Anterior cingulate cortex (tissue), 58 donors: ENCODE measurements at regions not wholly inside any gene's neighbourhood (a gene's known extent, or its start where the extent isn't known, plus 50 kb on each side); places are given as distances from the start of the nearest gene placed in this dataset.
"Not testable (repeated sequence)": the region's sequence is repeated elsewhere in the genome, so short reads cannot be mapped to it uniquely, and the experiment has no call there.

Experiments
- DNase-seq, 58 donors: peaks; one replicate each; lab custom pipeline; 2025; lab: John Stamatoyannopoulos, UW

GRCh38 chr3:104154896-104155295, 1211.8 kb upstream of the ALCAM start:
- no peak for DNase-seq

DNA sequence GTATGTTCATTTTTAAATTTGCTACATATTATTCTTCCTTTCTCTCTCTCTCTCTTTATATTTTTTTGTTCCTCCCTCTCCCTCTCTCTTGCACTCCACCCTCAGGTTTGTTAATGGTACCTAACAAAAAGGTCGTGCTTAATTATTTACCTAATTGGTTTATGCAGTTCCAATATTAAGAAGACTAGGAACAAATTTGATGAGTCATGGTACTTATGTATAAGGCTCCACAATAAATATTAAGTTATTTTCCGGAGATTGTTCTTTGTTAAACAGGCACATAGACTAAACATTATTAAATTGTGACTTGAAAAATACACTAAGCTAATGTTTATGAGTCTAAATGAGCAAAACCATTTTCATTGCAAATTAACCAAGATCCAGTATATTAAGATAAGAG, 1200.8 kb upstream of the ALCAM start:
- DNase-seq = no peak

DNA sequence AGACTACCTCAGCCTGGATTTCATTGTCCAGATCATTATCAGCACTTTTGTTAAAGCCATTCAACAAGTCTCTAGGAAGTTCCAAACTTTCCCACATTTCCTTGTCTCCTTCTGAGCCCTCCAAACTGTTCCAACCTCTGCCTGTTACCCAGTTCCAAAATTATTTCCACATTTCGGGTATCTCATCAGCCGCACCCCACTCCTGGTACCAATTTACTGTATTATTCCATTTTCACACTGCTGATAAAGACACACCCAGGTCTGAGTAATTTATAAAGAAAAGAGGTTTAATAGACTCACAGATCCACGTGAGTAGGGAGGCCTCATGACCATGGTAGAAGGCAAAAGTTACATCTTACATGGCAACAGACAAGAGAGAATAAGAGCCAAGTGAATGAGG, 1198.3 kb upstream of the ALCAM start:
- DNase-seq = no peak

DNA sequence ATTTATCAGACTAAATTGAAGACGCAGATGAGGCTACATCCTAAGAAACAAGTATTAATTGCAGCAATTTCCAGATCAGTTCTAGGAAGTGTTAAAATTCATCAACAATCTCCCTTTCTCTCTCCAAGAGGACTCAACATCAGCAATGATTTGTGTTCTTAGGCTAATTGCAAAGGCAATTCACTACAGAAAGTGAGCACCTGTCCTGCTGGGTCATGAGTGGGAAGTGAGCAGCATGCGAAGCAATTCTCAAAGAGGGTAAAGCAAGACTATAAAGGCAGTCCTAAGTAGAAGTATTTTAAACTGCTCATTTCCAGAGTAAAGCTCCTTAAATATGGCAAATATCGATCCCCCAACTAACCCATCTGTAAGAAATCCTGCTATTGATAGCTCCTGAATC, 1191.0 kb upstream of the ALCAM start:
- DNase-seq = no peak

DNA sequence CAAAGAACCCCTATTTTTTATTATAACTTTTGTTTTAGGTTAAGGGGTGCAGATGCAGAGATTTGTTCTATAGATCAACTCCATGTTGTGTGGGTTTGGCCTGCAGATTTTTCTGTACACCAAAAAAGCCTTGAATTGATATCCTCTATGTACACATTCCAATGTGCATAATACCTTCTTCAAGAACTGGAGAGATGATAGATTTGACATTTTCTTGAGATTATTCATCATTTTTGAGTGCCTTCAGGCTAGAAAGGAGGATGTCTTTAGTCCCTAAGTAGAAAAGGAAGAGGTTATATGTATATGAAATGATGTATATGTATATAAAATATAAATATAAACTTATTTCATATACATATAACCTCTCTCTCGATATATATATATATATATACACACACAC, 1190.0 kb upstream of the ALCAM start:
- DNase-seq = no peak

- no peak for DNase-seq
These were observed 1188.0 kb upstream of the ALCAM start for GRCh38 chr3:104178680-104179079.

- no peak for DNase-seq
These were observed 1185.8 kb upstream of the ALCAM start for GRCh38 chr3:104180906-104181305.

DNA sequence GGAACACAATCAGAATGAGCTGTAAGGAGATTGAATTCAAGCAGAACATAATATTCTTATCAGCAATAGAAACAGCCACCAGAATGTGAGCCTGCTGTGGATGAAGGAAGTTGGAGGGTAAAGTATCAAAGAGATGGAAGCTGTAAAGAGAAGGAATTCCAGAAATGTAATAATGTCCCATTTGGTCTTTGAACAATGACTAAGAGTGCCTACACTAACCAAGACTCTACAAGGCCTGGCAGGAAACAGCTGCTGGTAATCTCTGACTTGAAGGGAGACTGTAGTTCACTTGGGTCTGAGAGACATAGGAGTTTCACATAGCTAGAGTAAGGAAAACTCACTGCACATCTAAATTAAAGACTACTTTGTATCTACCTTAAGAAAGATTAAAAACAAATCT, 1176.0 kb upstream of the ALCAM start:
- no peak for DNase-seq

DNA sequence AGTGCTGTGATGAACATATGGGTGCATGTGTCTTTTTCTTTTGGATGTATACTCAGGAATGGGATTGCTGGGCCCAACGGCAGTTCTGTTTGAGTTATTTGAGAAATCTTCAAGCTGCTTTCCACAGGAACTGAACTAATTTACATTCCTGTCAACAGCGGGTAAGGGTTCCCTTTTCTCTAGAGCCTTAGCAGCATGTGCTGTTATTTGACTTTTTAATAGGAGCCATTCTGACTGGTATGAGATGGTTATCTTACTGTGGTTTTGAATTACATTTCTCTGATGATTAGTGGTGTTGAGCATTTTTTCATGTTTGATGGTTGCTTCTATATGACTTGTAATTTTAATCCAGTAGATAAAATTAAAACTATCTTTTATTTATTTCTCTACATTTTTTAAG, 1168.6 kb upstream of the ALCAM start:
- no peak for DNase-seq

- no peak for DNase-seq
These were observed 1159.8 kb upstream of the ALCAM start for GRCh38 chr3:104206925-104207324.

GRCh38 chr3:104214277-104214676, 1152.4 kb upstream of the ALCAM start:
- no peak for DNase-seq

DNA sequence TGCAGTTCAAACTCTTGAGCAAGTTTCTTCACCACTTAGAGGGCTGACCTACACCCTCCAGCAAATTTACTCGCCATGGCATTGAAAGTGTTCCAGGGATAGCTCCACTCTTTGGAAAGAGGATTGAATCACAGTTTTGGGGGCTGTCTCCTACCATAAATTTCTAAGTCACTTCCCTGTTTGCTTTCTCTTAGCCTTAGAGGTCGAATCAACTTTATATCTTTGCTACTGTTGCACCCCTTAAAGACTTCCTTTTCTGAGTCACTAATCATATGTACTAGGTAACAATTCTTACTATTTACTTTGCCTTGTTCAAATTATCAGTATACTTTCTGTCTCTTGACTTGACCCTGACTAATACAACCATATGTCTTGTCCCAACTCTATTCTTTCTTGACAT, 1151.8 kb upstream of the ALCAM start:
- DNase-seq = no peak

- not testable (repeated sequence) for DNase-seq
These were observed 1147.7 kb upstream of the ALCAM start for GRCh38 chr3:104219046-104219445.

DNA sequence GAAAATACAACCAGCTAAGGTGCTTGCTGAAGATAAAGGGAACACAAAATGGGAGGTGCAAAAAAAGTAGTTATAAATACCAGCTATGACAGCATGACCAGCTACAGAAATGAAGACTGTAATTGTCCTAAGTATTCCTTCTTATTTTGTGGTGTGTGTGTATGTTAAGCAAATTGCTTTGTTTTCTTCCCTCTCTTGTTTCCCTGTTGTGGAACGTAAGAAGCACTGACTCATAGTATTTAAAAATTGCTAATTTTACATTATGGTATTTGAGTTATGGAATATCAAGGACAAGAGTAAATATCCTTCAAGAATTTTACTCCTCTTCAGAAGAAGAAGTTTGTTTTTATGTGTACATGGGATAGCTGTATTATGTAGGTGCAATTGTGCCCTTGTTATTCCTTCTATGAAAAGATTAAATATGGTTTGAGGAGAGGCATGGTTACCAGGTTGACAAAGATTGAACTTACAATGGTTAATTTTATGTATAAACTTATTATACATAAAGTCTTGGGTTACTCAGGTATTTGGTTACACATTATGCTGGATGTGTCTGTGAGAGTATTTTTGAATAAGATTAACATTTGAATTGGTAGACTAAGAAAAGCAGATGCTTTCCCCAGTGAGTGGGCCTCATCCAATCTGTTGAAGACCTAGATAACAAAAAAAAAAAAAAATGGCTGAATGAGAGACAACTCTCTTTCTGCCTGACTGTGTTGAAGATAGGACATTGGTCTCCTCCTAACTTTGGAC, 1132.1 kb upstream of the ALCAM start:
- DNase-seq = no peak

DNA sequence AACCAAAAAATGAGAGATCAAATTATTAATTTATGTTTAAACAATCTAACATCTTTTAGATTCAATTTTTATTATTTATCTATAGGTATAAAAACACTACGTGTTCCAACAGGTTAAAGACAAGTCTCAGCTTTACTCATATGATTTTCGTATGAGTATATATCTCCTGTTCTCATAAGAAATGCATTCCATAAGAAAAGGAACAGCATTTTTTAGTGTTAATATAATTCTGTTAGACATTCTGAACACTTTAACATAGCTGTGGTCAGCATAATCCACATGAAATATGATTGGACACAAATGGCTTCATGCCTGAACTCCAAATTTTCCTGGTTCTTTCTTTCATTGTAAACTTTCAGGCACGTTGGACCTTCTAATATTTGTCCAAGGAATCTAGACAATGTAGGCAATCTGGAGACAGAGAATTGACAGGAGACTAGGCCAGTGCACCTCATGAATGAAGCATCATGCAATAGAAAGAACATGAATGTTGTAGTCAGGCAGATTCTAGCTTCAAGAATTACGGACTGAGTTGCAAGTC, 1122.0 kb upstream of the ALCAM start:
- DNase-seq = no peak

DNA sequence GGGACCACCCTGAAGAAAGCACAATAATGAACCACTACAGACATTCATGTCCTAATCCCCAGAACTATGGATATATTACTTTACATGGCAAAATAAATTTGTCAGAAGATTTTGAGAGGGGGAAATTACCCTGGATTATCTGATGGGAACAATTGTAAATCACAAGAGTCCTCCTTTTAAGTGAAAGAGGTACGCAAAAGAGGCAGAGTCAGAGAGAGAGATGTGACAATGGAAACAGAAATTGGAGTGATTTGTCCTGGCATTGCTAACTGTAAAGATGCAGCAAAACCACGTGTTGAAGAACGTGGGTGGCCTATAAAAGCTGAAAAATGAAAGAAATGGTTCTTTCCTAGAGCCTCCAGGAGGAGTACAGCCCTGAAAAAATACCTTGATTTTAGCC, 1121.4 kb upstream of the ALCAM start:
- DNase-seq = no peak

GRCh38 chr3:104245981-104246380, 1120.7 kb upstream of the ALCAM start:
- DNase-seq = no peak

DNA sequence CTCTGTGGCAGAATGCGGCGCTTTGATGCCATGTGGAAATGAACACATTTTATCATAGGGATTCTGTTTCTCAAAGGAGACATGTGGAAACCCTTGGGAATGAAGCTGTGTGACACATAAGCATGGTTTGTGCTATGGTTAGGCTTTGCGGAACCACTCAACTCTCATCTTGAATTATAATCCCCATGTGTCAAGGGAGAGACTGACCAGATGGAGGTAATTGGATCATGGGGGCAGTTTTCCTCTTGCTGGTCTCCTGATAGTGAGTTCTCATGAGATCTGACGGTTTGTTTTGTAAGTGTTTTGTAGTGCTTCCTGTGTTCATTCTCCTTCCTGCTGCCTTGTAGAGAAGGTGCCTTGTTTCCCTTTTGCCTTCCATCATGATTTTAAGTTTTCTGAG, 1109.2 kb upstream of the ALCAM start:
- DNase-seq = no peak

- DNase-seq = no peak
These were observed 1103.2 kb upstream of the ALCAM start for GRCh38 chr3:104263477-104263876.

DNA sequence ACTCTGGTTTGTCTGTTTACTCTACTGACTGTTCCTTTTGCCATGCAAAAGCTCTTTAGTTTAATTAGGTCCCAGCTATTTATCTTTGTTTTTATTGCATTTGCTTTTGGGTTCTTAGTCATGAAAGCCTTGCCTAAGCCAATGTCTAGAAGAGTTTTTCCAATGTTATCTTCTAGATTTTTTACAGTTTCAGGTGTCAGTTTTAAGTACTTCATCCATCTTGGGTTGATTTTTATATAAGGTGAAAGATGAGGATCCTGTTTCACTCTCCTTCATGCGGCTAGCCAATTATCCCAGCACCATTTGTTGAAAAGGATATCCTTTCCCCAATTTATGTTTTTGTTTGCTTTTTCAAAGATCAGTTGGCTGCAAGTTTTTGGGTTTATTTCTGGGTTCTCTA, 1100.5 kb upstream of the ALCAM start:
- not testable (repeated sequence) for DNase-seq

- DNase-seq = no peak
These were observed 1096.9 kb upstream of the ALCAM start for GRCh38 chr3:104269771-104270170.

GRCh38 chr3:104273046-104273649, 1093.6 kb upstream of the ALCAM start:
- peak in 1 of 58 donors; percentile 37 for DNase-seq
